A673 (cell line): ENCODE measurements at regions not wholly inside any gene's neighbourhood (a gene's known extent, or its start where the extent isn't known, plus 50 kb on each side); places are given as distances from the start of the nearest gene placed in this dataset.

Source experiments
- BruUV-seq: library from RNA; stranded (reverse); fragments of 400-500 nt; replicated peaks from 2 replicates; lab custom pipeline; 2021; lab: Mats Ljungman, UMichigan
- CTCF ChIA-PET: fragments of 300-600 bp; sonication (Branson Sonifier 250); formaldehyde crosslinking; loops from one replicate; lab custom pipeline; 2022; ENCODE audit warnings: antibody characterized with exemption; lab: Charles Lee
- POLR2A ChIA-PET: fragments of 300-600 bp; sonication (Branson Sonifier 250); formaldehyde crosslinking; loops from one replicate; lab custom pipeline; 2022; ENCODE audit warnings: antibody characterized with exemption; ENCODE audit not compliant: low non-redundant PET; lab: Charles Lee
- DNase-seq: peaks from one replicate; pipeline ENCODE4 v3.0.0-alpha.2; 2015; ENCODE audit warnings: low spot score
- H3K27ac ChIP-seq: fragments of 200-600 bp; sonication (generic); 2 replicates; pipeline ENCODE4 v1.5.1; 2016; ENCODE audit warnings: mixed run types, low read depth, mild to moderate bottlenecking, mixed read lengths, antibody characterized with exemption, low read length; ENCODE audit not compliant: poor library complexity, severe bottlenecking
- H3K27me3 ChIP-seq: fragments of 200-600 bp; sonication (generic); replicated peaks from 2 replicates; pipeline ENCODE4 v1.6.1; 2017; ENCODE audit warnings: mixed run types, low read depth, mild to moderate bottlenecking, mixed read lengths, antibody characterized with exemption, low read length; ENCODE audit not compliant: insufficient read depth, poor library complexity
- H3K36me3 ChIP-seq: fragments of 200-600 bp; sonication (generic); 2 replicates; pipeline ENCODE4 v1.6.1; 2016; ENCODE audit warnings: mixed run types, mild to moderate bottlenecking, mixed read lengths, antibody characterized with exemption, low read length; ENCODE audit not compliant: insufficient read depth, poor library complexity, severe bottlenecking
- H3K4me1 ChIP-seq: fragments of 200-600 bp; sonication (generic); 2 replicates; pipeline ENCODE4 v1.6.1; 2017; ENCODE audit warnings: mixed run types, mild to moderate bottlenecking, mixed read lengths, antibody characterized with exemption, low read length; ENCODE audit not compliant: insufficient read depth, poor library complexity, severe bottlenecking
- H3K4me3 ChIP-seq: fragments of 200-600 bp; sonication (generic); 2 replicates; pipeline ENCODE4 v1.5.1; 2016; ENCODE audit warnings: low read depth, mixed run types, mild to moderate bottlenecking, mixed read lengths, low read length; ENCODE audit not compliant: poor library complexity, severe bottlenecking
- H3K9me3 ChIP-seq: fragments of 200-600 bp; sonication (generic); 2 replicates; pipeline ENCODE4 v1.6.1; 2016; ENCODE audit warnings: mixed run types, low read depth, mild to moderate bottlenecking, mixed read lengths, antibody characterized with exemption, low read length; ENCODE audit not compliant: poor library complexity, severe bottlenecking
- EZH2 ChIP-seq: fragments of 200-600 bp; sonication (generic); IDR thresholded peaks from 2 replicates; pipeline ENCODE4 v1.6.1; 2017; ENCODE audit warnings: borderline replicate concordance, low read depth, mild to moderate bottlenecking, mixed read lengths, antibody characterized with exemption, low read length; ENCODE audit not compliant: poor library complexity, severe bottlenecking
- intact Hi-C: fragments of 100-400 bp; cut with micrococcal nuclease; formaldehyde crosslinking; loops from one replicate; pipeline ENCODE4 v1.10.0; 2022; ENCODE audit not compliant: unreplicated experiment
- TF ChIP-seq, protein P1 (sequence below): fragments of 300-800, 200-600 bp; sonication (generic); conservative IDR thresholded peaks from 2 replicates; pipeline ENCODE4 v1.5.1; 2017; ENCODE audit warnings: low read depth, mild to moderate bottlenecking, antibody characterized with exemption, low read length, moderate library complexity, mixed read lengths

DNA sequence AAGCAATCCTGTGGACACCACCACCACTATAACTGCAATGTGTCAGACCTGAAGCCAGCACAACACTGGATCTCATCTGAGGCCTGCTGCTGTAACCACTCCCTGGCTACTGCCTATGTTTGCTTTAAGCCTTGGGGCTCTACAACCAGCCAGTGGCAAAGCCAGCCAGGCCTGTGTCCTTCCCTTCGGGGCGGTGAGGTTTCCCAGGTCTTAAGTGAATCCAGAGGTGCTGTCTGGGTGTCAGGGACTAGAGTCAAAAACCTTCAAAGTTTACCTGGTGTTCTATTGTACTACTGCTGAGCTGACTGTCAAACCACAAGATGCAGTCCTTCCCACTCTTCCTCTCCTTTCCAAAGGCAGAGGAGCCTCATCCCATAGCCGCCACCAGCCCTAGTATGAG lies 750.5 kb downstream of the FAM133A start:
- BruUV-seq: no TSS peak
- Histone ChIP-seq H3K27me3 (no peaks in the 10 kb centered on the region), H3K36me3 (no peaks in the 10 kb centered on the region), H3K4me1 (no peaks in the 10 kb centered on the region), H3K4me3 (no peak overlapping the region), H3K9me3 (peaks cover 4% of the 10 kb centered on the region), H3K27ac (no peak overlapping the region)
- ChIA-PET CTCF (no interaction called here), POLR2A (no interaction called here)
- intact Hi-C loops: no loop called here
- TF ChIP-seq EZH2: no peak
- TF ChIP-seq, protein P1, sequence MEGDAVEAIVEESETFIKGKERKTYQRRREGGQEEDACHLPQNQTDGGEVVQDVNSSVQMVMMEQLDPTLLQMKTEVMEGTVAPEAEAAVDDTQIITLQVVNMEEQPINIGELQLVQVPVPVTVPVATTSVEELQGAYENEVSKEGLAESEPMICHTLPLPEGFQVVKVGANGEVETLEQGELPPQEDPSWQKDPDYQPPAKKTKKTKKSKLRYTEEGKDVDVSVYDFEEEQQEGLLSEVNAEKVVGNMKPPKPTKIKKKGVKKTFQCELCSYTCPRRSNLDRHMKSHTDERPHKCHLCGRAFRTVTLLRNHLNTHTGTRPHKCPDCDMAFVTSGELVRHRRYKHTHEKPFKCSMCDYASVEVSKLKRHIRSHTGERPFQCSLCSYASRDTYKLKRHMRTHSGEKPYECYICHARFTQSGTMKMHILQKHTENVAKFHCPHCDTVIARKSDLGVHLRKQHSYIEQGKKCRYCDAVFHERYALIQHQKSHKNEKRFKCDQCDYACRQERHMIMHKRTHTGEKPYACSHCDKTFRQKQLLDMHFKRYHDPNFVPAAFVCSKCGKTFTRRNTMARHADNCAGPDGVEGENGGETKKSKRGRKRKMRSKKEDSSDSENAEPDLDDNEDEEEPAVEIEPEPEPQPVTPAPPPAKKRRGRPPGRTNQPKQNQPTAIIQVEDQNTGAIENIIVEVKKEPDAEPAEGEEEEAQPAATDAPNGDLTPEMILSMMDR: no peak
- no peak for DNase-seq

DNA sequence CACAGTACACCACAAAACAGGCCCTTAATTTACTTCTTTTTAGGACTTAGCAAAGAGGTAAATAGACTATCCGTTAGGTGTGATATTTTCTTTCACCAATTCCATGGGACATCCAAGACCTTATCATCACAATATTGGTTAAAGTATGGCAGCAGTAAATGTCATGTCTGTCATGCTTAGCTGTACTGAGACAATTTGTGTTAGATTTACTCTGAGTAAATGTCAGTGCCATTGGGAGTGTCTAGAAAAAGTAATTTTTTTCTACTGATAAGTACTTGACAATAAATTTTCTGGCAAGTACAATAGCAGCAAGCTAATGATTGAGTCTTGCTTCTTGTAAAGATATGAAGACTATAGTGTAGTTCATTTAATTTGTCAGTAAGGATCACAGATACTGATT lies 756.1 kb downstream of the FAM133A start:
- no peak for DNase-seq
- ChIA-PET CTCF (no interaction called here), POLR2A (no interaction called here)
- Histone ChIP-seq H3K27me3 (no peaks in the 10 kb centered on the region), H3K36me3 (no peaks in the 10 kb centered on the region), H3K27ac (no peak overlapping the region), H3K4me1 (no peaks in the 10 kb centered on the region), H3K9me3 (no peaks in the 10 kb centered on the region), H3K4me3 (no peak overlapping the region)
- TF ChIP-seq, protein P1: no peak
- no TSS peak for BruUV-seq
- intact Hi-C loops: no loop called here

DNA sequence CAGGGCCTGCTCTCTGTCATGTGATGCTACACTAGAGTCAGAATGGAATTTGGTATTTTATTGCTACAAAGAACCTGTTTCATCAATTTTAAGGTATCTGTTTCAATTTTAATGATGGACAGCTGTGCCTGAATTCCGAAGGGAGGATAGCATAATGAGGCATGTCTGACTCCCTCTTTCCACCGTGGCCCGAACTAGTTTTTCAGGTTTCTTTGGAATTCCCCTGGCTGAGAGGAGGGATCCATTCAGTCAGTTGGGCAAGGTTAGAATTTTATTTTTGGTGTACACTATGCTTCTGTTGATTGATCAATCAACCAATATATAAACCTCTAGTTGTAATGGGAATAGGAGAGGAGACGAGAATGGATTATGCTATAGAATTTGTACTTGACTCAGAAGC lies 761.8 kb downstream of the FAM133A start:
- no peaks in the 10 kb centered on the region for H3K36me3 ChIP-seq
- H3K27me3 ChIP-seq: no peaks in the 10 kb centered on the region
- intact Hi-C loops: no loop called here
- POLR2A ChIA-PET: no interaction called here
- H3K27ac ChIP-seq: no peak overlapping the region
- no TSS peak for BruUV-seq
- TF ChIP-seq EZH2: no peak
- TF ChIP-seq, protein P1: no peak
- H3K4me1 ChIP-seq: no peaks in the 10 kb centered on the region
- DNase-seq: no peak
- H3K9me3 ChIP-seq: no peaks in the 10 kb centered on the region
- H3K4me3 ChIP-seq: no peak overlapping the region
- CTCF ChIA-PET: no interaction called here
